ENCODE measurements at regions not wholly inside any gene's neighbourhood (a gene's known extent, or its start where the extent isn't known, plus 50 kb on each side); places are given as distances from the start of the nearest gene placed in this dataset.

GRCh38 chr4:106810122-106810521 lies 226.0 kb downstream of the DKK2 start (continued):
- no peak for TF ChIP-seq REST (IDR thresholded peaks at IDR 0.05; ENCODE audit: unreplicated experiment)
- TF ChIP-seq NANOG (IDR thresholded peaks at IDR 0.05; ENCODE audit: borderline replicate concordance), result no peak
- TF ChIP-seq ETS1 (IDR thresholded peaks at IDR 0.05), result no peak
- TF ChIP-seq ZNF331 (CRISPR knock-in tag; IDR thresholded peaks at IDR 0.05; ENCODE audit: low read depth), result no peak

DNA sequence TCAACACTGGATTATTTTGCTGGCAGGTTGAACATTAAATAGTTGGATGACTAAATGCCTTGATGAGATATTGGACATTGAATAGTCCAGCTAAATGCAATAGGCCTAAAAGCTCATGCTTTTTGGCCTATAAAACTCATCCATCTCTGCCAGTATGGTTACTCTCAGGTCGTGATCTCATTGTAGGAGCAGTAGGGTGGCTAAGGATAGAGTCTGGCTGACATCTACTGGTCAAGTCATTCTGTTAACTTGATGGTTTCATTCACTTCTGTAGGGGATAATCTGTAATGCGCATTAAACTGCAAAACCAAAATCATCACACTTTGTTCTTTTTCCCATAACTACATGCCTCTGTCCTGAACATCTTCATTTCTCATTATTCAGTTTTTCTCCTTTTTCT lies 227.0 kb downstream of the DKK2 start:
- Histone ChIP-seq H3K27me3 (ENCODE audit: insufficient read depth) (no peaks in the 10 kb centered on the region), H2AFZ (no peak overlapping the region), H3K4me2 (no peak overlapping the region), H3K79me2 (replicated peaks; ENCODE audit: insufficient read depth) (no peaks in the 10 kb centered on the region), H3K9me2 (ENCODE audit: insufficient read depth) (no peaks in the 10 kb centered on the region), H3K4me1 (ENCODE audit: insufficient read depth) (no peaks in the 10 kb centered on the region), H3K4me3 (no peak overlapping the region), H3K27ac (ENCODE audit: low read depth) (no peak overlapping the region), H3F3A (replicated peaks; ENCODE audit: low read depth) (no peaks in the 10 kb centered on the region), H4K20me1 (replicated peaks; ENCODE audit: insufficient read depth) (no peaks in the 10 kb centered on the region), H3K36me3 (ENCODE audit: insufficient read depth) (no peaks in the 10 kb centered on the region)
- DNase-seq (ENCODE audit: low spot score) (peak; percentile 35), ATAC-seq (peak; percentile 85)
- TF ChIP-seq CTCF (conservative IDR thresholded peaks at IDR 0.05; ENCODE audit: low read depth in 2 of 2) (peak; percentile 55 to 78), STAT1 (IDR thresholded peaks at IDR 0.05; ENCODE audit: unreplicated experiment) (no peak)
- Mint-ChIP-seq H3K27me3 (ENCODE audit: insufficient read depth, low read depth, poor library complexity) (peaks cover 2% of the 10 kb centered on the region), H3K9me3 (no peaks in the 10 kb centered on the region), H3K36me3 (ENCODE audit: low read depth) (no peaks in the 10 kb centered on the region), H3K4me1 (no peaks in the 10 kb centered on the region), H3K27ac (no peak overlapping the region), H3K4me3 (no peak overlapping the region)

DNA sequence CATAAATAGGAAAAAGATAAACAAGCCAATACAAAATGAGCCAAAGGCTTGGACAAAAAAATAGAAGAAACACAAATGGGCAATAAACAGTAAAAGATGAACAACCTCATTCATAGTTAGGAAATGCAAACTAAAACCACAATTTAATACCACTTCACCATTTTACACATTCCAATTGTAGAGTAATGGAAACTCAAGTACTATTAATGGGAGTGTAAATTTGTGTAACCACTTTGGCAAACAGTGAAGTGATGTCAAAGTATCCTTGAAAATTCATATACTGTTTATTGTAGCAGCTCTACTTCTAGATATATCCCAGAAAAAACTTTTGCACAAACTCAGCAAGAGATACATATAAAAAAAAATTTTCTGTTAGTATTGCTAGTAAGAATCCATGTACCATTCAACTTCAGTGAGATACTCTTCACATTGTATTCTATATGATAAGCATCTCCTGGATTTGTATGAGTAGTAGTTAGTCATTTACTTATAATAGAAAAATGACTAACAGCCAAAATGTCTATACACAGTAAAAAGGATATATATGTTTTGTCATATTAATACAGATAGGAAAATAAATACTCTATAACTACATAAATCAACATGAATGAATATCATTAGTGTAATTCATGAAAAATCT lies 229.8 kb downstream of the DKK2 start:
- H3K4me2 ChIP-seq, result no peak overlapping the region
- no peak for ATAC-seq
- no peak for TF ChIP-seq NANOG (IDR thresholded peaks at IDR 0.05; ENCODE audit: borderline replicate concordance)
- no peak for TF ChIP-seq EZH2 (IDR thresholded peaks at IDR 0.05; ENCODE audit: low read depth, unreplicated experiment)
- no peak for TF ChIP-seq POLR2AphosphoS5 (IDR thresholded peaks at IDR 0.05; ENCODE audit: low read depth)
- TF ChIP-seq ZNF114 (CRISPR knock-in tag; IDR thresholded peaks at IDR 0.05), result no peak

More for the DNA sequence above, 229.8 kb downstream of the DKK2 start:
- H3K27me3 ChIP-seq (ENCODE audit: insufficient read depth), result no peaks in the 10 kb centered on the region
- no peaks in the 10 kb centered on the region for H4K20me1 ChIP-seq (replicated peaks; ENCODE audit: insufficient read depth)
- H3K4me3 Mint-ChIP-seq, result no peak overlapping the region
- DNase-seq (ENCODE audit: low spot score), result no peak
- H3K79me2 ChIP-seq (replicated peaks; ENCODE audit: insufficient read depth), result no peaks in the 10 kb centered on the region
- no peaks in the 10 kb centered on the region for H3F3A ChIP-seq (replicated peaks; ENCODE audit: low read depth)
- no peaks in the 10 kb centered on the region for H3K4me1 ChIP-seq (ENCODE audit: insufficient read depth)
- no peaks in the 10 kb centered on the region for H3K36me3 ChIP-seq (ENCODE audit: insufficient read depth)
- H3K27ac ChIP-seq (ENCODE audit: low read depth), result no peak overlapping the region
- no peaks in the 10 kb centered on the region for H3K4me1 Mint-ChIP-seq
- no peak overlapping the region for H3K27ac Mint-ChIP-seq
- H2AFZ ChIP-seq, result no peak overlapping the region
- no peaks in the 10 kb centered on the region for H3K9me2 ChIP-seq (ENCODE audit: insufficient read depth)
- H3K36me3 Mint-ChIP-seq (ENCODE audit: low read depth), result no peaks in the 10 kb centered on the region
- H3K9me3 Mint-ChIP-seq, result no peaks in the 10 kb centered on the region
- no peak overlapping the region for H3K4me3 ChIP-seq
- H3K27me3 Mint-ChIP-seq (ENCODE audit: insufficient read depth, low read depth, poor library complexity), result peaks cover 2% of the 10 kb centered on the region

Measured in GM23338 (cell line).